ENCODE measurements at regions not wholly inside any gene's neighbourhood (a gene's known extent, or its start where the extent isn't known, plus 50 kb on each side); places are given as distances from the start of the nearest gene placed in this dataset.

- TF ChIP-seq CTCF (IDR thresholded peaks at IDR 0.05; ENCODE audit: low read depth, low read length): no peak
- TF ChIP-seq EZH2phosphoT487 (IDR thresholded peaks at IDR 0.05; ENCODE audit: low read depth): no peak
Measured at GRCh38 chrX:146109362-146109761, 291.7 kb downstream of the SLITRK2 start.
